HG02571 (cell line): ENCODE measurements at regions not wholly inside any gene's neighbourhood (a gene's known extent, or its start where the extent isn't known, plus 50 kb on each side); places are given as distances from the start of the nearest gene placed in this dataset.

ENCODE experiments used
- ATAC-seq: cut with Tn5 transposase; IDR thresholded peaks from one replicate; pipeline ENCODE4 v1.9.1; 2021; ENCODE audit warnings: mild to moderate bottlenecking, moderate library complexity; ENCODE audit not compliant: unreplicated experiment

DNA sequence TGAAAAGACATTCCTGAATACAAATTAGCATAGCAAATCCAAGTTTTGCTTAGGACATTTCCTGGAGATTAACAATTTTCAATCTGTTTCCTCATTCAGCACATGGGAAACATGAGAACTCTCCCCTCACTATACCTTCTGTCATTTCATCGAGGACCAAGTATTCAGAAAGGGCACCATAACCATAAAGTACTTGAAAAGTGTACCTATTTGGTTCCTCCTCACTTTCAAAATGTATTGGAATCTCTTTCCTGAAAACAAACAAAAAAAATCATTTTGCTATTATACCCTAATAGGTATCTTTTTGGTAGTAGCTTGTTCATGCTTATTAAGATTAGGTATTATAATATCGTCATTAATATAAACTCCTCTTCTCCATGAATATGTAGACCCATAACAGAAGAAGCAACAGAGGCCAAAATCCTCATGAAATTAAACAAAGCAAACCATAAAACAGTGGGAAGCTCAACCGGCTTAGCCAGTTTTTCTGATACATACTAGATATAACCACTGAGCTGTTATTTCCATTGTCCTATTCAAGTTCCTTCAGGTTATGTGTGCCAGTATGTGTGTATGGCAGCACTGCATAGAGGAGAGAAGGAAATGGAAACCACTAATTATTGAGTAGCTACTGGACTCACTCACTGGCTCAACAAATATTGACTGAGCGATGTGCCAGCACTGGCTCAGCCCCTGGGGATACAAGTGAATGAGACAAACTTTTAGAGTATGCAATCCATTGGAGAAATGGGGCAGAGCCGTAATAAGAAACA, 274.0 kb downstream of the MAFB start:
- no peak for ATAC-seq

DNA sequence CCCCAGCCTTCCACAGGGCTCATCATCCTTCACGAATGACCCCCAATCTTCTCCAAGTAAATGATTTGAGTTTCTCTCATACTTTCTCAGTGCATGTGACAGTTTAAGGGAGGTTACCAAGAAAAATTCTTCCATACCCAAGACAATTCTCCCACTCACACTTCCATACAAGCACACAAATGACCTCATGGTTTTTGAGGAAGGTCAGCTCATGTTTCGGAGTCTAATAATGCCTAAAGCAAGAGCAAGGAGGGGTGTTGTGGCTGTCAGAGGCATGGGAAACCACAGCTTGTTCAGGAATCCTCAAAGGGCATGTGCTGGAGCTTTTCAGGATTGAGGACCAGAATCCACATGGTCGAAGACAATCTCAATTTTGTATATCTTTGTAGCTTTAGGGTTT, 279.0 kb downstream of the MAFB start:
- ATAC-seq = no peak

DNA sequence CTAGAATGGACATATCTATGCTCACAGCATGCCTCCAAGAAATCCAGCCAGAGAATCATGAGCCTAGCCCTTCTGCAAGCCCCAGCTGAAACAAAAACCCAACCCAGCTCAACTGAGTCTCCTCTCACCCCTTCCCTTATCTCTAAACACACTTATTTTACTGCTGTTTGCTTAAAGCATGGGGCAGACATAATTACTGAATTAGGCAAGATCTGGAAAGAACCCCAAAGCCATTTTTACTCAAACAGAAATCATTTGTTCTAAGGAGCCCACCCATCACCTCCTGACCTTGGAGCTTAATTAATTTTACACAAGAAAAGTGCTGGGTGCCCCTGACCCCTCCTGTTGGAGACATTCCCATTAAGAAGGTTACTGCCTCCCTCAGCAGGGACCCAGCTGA, 291.6 kb downstream of the MAFB start:
- ATAC-seq = no peak

DNA sequence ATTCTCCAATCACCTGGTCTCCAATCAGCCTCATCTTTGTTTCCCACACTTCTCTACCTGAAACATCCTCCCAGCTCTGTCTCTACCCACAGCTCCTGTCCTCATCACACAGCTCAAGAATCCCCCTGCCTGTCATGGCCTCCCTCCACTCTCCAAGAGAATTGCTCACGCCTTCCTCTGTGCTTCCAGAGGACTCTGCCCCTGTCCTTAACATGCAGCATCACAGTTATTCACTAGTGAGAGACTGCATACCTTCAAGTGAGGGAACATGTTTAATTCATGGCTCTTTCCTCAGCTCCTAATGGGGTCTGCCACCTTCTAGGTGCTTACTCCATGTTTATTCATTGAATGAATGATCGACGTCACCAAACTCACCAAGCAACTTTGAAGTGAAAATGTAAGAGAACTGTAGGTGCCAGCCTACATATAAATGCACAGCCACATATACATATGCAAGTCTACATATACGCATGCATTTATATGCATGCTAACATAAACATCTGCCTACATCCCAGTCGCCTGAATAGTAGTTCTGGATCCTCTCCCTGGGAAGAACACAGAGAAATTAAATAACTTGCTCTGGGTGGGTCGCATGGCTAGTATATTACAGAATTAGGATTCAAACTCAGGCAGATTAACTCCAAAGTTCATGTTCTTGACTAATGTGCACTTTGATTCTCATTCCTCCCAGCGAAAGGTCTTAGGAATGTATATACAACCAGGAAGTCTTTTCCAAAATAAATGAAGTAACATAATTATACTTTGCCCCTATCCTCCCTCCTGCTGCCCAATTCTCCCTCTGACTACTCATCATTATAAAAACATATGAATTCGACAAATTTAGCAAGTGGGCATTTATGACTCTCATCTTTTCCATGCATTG, 295.6 kb downstream of the MAFB start:
- no peak for ATAC-seq

DNA sequence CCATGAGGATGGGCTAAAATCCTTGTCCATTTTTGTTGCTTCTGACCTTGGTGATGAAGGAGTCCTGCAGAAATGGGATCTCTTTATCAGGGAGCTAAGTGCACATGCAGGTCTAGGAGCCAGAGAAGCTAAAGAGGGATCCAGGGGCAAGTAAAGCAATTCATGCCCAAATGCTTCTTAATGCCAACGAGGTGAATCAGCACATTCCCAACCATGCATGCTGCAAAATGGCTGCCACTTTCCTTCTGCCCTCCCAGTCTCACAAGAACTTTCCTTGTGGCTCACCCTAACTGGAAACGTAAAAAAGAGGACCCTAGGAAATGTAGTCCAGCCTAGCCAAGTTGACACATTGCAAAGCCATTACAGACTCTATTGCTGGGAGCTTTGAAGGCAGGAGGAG, 298.4 kb downstream of the MAFB start:
- no peak for ATAC-seq

DNA sequence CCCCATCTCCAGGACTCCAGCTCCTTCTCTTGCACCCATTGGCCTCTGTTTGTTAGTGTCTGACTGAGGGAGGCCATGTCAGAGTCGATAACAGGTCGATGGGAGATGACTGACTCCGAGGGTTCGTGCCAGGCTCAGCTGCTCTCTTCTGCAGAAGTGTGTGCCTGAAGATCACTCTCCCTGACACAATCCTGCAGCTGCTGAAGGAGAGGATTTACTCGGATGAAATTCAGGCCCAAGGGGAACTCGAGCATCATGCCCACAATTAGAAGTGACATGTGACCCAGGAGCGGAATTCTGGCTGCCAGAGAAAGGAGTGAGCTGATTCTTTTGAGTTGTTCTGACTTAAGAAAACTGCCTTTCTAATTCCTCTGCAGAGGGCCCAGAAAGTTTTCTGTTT, 318.2 kb downstream of the MAFB start:
- ATAC-seq = no peak

DNA sequence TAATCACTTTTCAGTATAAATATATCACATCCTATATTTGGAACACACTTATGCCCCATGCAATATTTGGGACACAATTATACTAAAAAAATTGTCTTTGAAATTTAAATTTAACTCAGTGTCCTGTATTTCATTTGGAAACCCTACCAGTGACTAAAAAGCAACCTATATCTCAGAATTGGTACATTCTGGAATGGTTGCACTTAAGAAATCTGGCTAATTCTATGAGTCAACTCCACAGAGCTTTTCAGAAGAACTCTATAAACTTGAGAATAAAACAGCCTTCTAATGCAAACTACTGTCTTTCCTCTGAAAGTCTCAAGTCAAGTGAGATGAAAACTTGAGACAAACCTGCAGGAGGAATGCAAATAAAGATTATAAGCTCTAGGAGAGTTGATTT, 320.2 kb downstream of the MAFB start:
- ATAC-seq = no peak

DNA sequence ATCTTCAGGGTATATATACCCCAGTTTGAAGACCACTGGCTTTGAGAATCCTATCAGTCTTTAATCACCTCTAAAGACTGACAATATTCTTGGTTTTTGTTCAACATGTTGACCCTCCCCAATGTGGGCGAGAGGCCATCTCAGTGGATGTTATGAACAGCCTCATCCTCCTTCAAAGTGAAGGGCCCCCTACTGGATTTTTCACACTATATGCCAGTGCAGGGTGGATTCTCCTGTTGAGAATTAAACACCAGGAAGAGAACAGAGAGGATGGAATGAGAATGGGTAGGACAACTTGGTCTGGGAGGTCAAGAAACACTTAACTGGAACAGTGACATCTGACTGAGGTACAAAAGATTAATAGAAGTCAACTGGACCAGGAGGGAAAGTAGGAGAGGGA, 327.1 kb downstream of the MAFB start:
- no peak for ATAC-seq

DNA sequence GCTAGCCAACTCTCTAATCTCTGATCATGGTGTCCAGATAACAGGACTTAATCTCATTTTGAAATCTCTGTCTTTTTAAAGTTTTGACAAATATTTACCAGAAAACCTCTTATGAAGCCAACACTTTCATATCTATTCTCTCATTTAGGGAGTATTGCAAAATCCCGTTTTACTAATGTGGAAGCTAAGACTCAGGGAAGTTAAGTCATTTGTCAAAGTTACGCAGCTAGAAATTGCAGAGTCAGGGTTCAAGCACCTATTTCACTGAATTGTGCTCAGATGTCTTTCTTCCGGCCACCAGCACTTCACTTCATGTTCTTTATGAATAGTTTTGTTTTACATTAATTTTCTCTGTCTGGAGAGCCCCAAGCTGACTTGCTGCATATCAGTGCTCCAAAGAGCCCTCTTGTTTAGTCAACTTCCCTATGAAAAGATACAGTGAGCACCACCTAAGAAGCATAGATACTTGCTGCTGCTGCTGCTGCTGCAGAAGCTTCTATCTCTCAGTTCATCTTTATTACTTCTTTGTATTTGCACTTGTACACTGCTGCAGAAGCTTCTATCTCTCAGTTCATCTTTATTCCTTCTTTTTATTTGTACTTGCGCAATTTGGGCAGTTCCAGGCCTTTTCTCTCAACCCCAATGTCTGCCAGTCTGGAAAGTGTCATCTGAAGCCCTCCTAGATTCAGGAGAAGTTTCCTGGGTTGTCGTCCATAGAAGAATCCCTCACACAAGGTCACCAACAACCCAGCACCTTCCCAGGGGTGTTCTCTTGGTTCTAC, 329.7 kb downstream of the MAFB start:
- ATAC-seq = no peak

DNA sequence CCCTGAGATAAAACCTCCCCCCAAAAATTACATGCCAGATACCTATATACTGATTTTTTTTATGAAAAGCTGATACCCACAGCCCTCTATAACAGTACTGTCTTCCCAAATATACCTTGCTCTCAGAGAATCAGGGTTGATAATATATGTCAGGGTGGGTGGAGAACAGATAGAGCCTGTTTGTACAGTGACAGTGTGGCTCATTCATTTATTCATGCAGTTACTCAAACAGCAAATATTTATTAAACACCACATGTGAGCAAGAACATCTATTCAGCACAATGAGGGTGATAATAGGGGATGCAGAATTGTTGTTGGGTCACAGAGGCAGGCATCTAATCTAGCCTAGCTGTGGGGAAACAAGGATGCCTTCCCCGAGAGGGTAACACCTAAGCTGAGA, 334.2 kb downstream of the MAFB start:
- ATAC-seq = no peak

DNA sequence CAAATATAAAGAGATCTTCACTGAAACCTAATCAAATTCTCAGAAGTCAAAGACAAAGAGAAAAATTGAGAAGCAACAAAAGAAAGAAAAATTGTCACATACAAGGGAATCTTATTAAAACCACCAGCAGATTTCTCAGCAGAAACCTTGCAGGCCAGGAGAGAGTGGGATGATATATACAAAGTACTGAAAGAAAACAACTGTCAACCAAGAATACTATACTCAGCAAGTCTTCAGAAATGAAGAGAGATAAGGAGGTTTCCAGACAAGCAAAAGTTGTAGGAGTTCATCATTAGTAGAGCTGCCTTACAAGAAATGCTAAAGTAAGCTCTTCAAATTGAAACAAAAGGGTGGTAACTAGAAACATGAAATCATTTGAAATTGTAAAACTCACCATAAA, 345.6 kb downstream of the MAFB start:
- ATAC-seq = no peak

DNA sequence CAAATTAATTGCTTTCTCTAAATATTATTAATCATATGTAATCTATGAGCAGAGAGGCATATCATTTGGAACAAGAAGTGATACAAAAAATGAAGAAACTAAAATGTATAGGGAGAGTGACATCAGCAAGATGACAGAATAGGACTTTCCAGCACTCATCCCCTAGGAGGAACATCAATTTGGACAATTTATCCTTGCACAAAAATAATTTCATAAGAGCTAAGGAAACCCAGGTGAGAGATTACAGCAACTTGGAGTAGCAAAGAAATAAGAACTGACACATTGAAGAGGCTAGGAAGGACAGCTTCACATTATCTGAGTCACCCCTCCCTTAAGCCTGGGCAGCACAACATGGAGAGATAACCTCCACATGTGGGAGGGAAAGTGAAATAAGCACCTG, 347.5 kb downstream of the MAFB start:
- no peak for ATAC-seq

DNA sequence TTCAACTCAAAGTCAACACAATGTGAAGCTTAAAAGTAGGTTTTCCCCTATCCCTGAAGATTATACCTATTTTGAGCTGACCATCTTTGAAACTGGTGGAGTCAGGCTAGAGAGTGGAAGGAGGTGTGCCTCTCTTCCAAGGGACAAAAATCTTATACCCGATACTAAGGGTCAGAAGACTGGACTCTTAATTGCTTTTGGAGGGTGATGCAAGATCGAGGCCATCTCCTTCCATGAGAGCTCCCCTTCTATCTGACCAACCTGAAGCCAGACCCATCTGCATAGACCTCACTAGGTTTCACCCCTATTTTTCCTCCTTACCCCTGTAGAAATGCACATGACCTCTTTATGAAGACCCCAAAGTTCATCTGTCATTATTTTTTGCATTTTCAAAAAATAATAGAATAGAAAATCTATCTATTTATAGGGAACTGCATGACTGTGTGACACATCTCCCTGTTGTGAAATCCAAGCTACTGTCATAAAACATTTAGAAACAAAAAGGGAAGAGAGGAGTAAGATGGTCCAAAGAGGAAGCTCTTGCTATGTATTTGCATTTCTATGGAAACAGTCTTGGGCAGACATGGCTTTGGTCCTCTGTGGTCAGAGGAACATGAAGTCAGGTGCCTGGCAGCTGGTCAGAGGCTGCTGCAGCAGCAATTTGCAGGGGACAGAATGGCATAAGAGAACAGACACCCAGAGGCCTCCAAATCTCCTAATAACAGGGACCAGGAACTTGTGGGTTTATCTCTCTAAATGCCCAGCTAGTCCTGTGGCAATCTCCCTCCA, 349.2 kb downstream of the MAFB start:
- no peak for ATAC-seq

DNA sequence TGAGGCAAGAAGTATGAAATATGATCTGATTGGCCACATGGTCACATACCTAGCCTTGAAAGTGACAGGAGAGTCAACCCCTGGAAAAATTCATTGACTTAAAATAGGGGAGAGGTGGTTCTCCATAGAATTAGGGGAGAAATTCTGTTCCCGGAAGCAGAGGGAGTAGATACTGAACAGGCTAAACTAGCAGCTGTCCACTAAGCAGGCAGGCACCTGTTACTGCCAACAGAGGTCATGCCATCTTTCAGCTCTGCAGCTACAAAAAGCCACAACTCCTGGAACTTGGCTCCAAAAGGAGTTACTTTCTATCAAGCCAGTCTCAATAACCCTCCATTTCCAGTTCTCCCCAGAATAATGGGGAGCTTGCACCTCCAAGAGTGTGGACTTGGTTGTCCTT, 352.5 kb downstream of the MAFB start:
- ATAC-seq = no peak

DNA sequence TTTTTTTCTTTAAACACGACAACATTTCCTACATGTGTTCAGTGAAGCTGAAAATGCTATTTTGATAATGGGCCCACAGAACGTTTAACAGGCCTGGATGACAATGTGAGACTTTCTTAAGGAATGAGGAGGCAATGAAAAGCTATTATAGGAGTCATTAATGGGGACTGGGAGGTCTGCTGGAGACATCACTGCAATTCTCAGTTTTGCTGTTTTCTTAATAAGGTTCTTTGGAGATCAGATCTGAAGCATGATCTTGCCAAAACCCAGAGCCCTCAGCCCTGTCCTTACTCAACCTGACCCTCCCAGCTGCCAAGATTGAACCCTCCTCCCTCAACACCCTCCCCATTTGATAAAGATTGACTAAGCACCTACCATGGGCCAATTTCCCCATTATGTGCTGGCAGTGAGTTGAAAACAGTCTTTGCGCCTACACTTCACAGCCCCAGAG, 353.1 kb downstream of the MAFB start:
- ATAC-seq = no peak

DNA sequence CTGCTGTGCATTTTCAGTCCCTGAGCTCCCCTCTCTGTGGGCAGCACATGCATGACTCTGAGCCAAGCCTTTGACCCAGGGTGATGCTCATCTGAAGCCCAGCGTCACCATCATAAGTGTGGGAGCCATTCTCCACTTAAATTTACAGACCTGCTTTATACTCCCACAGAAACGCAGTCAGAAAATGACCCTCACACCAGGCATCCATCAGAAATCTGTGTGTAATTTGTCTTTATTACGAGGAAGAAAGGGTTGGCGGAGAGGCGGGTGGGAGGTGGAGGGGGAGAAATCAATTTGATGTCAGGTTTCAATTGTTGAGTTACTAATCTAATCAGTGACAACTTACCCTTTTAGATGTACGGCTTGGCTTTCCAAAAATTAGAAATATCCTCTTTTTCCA, 353.6 kb downstream of the MAFB start:
- ATAC-seq = no peak

DNA sequence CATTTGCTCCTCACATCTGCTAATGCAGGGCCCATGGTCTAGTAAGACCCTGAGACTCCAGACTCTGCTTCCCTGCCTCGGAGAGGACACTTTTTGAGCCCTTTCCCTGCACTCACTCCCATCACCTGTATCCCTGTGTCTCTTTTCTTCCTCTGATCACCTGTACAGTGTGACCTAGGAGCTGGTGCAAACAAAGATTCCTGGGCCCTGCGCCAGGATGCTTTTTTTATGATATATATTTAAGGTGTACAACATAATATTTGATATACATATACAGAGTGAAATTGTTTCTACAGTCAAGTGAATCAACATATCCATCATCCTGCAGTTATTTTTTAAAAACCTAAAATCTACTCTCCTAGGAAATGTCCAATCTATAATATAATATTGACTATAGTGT, 355.4 kb downstream of the MAFB start:
- no peak for ATAC-seq

DNA sequence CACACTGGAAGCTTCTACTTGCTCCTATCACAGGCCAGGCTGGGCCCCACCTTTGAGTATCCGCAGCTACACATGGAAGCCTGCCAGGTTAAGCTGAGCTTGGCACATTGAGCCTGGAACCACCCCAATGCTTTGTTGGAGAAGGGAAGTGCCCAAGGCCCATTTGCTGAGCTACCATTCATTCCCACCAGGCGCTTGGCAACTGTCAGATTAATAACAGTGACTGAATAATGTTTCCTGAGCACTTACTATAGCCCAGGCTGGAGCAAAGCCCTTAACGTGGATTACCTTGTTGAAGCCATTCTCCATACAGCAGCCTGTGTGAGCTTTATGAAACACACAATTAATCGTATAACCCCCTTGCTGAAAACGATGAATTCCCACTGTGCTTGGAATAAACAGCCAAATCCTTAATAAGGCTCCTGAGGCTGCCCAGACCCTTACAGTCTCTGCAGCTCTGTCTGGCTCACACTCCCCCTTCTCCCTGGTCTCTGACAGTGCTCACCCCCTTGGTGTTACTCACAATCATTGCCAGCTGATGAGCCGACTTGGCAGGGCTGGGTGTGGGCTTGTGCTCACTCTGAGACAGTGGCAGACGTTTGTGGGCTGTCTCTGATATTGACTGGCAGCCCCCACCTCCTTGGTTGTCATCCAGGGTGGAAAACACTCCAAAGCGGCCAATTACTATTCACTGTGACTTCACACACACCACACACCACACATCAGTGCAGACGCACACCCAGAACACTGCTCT, 357.1 kb downstream of the MAFB start:
- no peak for ATAC-seq

DNA sequence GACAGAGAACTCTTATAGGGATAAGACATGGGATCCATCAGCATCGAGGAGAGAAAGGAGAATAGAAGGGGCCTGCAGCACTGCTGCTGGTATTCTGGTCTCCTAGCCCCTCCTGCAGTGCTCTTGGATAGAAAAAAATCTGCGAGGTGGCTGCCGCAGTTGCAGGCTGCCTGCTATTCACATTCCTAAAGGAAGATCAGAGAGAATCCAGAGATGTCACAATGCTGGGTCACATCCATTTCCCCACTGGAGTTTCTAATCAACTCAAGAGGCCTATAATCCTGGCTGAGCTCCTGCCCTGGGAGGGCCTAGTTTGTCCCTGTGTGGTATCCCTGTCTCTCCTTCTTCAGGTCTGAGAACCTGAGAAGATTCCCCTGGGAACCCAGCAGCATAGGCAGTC, 357.8 kb downstream of the MAFB start:
- ATAC-seq = no peak

DNA sequence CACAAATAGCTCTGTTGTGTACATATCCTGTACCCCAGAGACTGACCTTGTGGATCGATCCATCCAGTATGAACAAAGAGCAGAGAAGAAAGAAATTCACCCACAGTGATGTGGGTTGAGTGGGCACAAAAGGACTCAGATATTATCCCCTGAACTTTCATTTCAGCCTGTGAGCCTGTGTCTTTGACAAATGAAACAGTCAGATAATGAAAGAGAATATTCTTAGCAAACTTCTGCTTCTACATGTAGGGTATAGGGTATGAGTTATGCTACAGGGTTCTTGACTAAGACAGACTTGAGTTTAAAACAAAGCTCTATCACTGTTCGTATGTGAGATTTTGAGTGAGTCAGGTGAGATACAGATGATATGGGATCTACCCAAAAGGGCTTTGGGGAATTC, 359.7 kb downstream of the MAFB start:
- ATAC-seq = no peak
